H9 (cell line): ENCODE measurements at regions not wholly inside any gene's neighbourhood (a gene's known extent, or its start where the extent isn't known, plus 50 kb on each side); places are given as distances from the start of the nearest gene placed in this dataset.
A peak's percentile ranks its signal among the peaks of the same experiment; 100 is the strongest.

Experiments used
- DNase-seq: peaks from one replicate; pipeline ENCODE4 v3.0.0-alpha.2; 2017
- H2AFZ ChIP-seq: one replicate; pipeline ENCODE4 v1.6.1; 2013; ENCODE audit warnings: mild to moderate bottlenecking, low read length, control low read depth, moderate library complexity
- H2AK5ac ChIP-seq: 2 replicates; pipeline ENCODE4 v1.6.1; 2013; ENCODE audit warnings: low read length, control low read depth, mixed read lengths; ENCODE audit not compliant: insufficient read length
- H2BK120ac ChIP-seq: one replicate; pipeline ENCODE4 v1.6.1; 2013; ENCODE audit warnings: low read depth, mild to moderate bottlenecking, low read length, control low read depth, inconsistent platforms; ENCODE audit not compliant: poor library complexity, severe bottlenecking
- H2BK12ac ChIP-seq: 2 replicates; pipeline ENCODE4 v1.6.1; 2013; ENCODE audit warnings: low read length, control low read depth, mixed read lengths, low read depth; ENCODE audit not compliant: insufficient read length
- H2BK15ac ChIP-seq: 2 replicates; pipeline ENCODE4 v1.6.1; 2013; ENCODE audit warnings: low read depth, low read length, control low read depth
- H2BK20ac ChIP-seq: one replicate; pipeline ENCODE4 v1.6.1; 2013; ENCODE audit warnings: low read depth, mild to moderate bottlenecking, low read length, control low read depth, inconsistent platforms; ENCODE audit not compliant: poor library complexity, severe bottlenecking
- H2BK5ac ChIP-seq: 2 replicates; pipeline ENCODE4 v1.6.1; 2013; ENCODE audit warnings: low read length, control low read depth, mixed read lengths; ENCODE audit not compliant: insufficient read length
- H3K14ac ChIP-seq: 2 replicates; pipeline ENCODE4 v1.6.1; 2013; ENCODE audit warnings: low read length, control low read depth; ENCODE audit not compliant: insufficient read depth
- H3K18ac ChIP-seq: 2 replicates; pipeline ENCODE4 v1.6.1; 2013; ENCODE audit warnings: low read depth, mild to moderate bottlenecking, mixed read lengths, low read length, control low read depth; ENCODE audit not compliant: insufficient read length
- H3K23ac ChIP-seq: 2 replicates; pipeline ENCODE4 v1.6.1; 2013; ENCODE audit warnings: low read length, control low read depth, mixed read lengths, low read depth; ENCODE audit not compliant: insufficient read length
- H3K23me2 ChIP-seq: 2 replicates; pipeline ENCODE4 v1.6.1; 2013; ENCODE audit warnings: low read depth, mild to moderate bottlenecking, mixed read lengths, low read length, control low read depth; ENCODE audit not compliant: insufficient read length, poor library complexity, severe bottlenecking
- H3K27ac ChIP-seq: 2 replicates; pipeline ENCODE4 v1.5.1; 2013; ENCODE audit warnings: low read length, control low read depth, mixed read lengths, low read depth; ENCODE audit not compliant: insufficient read length
- H3K27me3 ChIP-seq: 2 replicates; pipeline ENCODE4 v1.6.1; 2013; ENCODE audit warnings: low read length, control low read depth, inconsistent platforms; ENCODE audit not compliant: insufficient read depth
- H3K4ac ChIP-seq: 2 replicates; pipeline ENCODE4 v1.6.1; 2013; ENCODE audit warnings: low read depth, mild to moderate bottlenecking, control low read depth, inconsistent platforms, low read length, moderate library complexity
- H3K4me1 ChIP-seq: 2 replicates; pipeline ENCODE4 v1.6.1; 2013; ENCODE audit warnings: low read length, control low read depth, inconsistent platforms; ENCODE audit not compliant: insufficient read depth
- H3K4me2 ChIP-seq: 2 replicates; pipeline ENCODE4 v1.6.1; 2013; ENCODE audit warnings: low read length, control low read depth, mixed read lengths; ENCODE audit not compliant: insufficient read length, insufficient read depth
- H3K56ac ChIP-seq: 2 replicates; pipeline ENCODE4 v1.6.1; 2013; ENCODE audit warnings: low read depth, mild to moderate bottlenecking, mixed read lengths, low read length, control low read depth; ENCODE audit not compliant: insufficient read length
- H3K79me1 ChIP-seq: 2 replicates; pipeline ENCODE4 v1.6.1; 2013; ENCODE audit warnings: low read depth, mild to moderate bottlenecking, moderate library complexity, low read length, control low read depth, inconsistent platforms; ENCODE audit not compliant: insufficient read depth, poor library complexity, severe bottlenecking
- H3K79me2 ChIP-seq: 2 replicates; pipeline ENCODE4 v1.6.1; 2013; ENCODE audit warnings: low read length, control low read depth, inconsistent platforms; ENCODE audit not compliant: insufficient read depth
- H3K9ac ChIP-seq: 2 replicates; pipeline ENCODE4 v1.6.1; 2013; ENCODE audit warnings: low read length, control low read depth, mixed read lengths; ENCODE audit not compliant: insufficient read length; ENCODE audit errors: extremely low read depth
- H3K9me3 ChIP-seq: one replicate; pipeline ENCODE4 v1.6.1; 2013; ENCODE audit warnings: low read depth, low read length, inconsistent platforms; ENCODE audit not compliant: control insufficient read depth
- H3T11ph ChIP-seq: one replicate; pipeline ENCODE4 v1.6.1; 2013; ENCODE audit warnings: mild to moderate bottlenecking, low read length, control low read depth, inconsistent platforms
- H4K20me1 ChIP-seq: one replicate; pipeline ENCODE4 v1.6.1; 2013; ENCODE audit not compliant: control insufficient read depth, insufficient read length, insufficient read depth
- H4K5ac ChIP-seq: 2 replicates; pipeline ENCODE4 v1.6.1; 2013; ENCODE audit warnings: low read depth, mild to moderate bottlenecking, mixed read lengths, low read length, control low read depth; ENCODE audit not compliant: insufficient read length
- H4K8ac ChIP-seq: replicated peaks from 2 replicates; pipeline ENCODE4 v1.6.1; 2013; ENCODE audit warnings: low read length, control low read depth, mixed read lengths, low read depth; ENCODE audit not compliant: insufficient read length
- H4K91ac ChIP-seq: 2 replicates; pipeline ENCODE4 v1.6.1; 2013; ENCODE audit warnings: low read depth, mild to moderate bottlenecking, moderate library complexity, mixed read lengths, low read length, control low read depth; ENCODE audit not compliant: insufficient read length
- H3K27ac Mint-ChIP-seq, 3 experiments: 2 replicates in 2 of 3; 3 replicates in 1 of 3; pipeline ENCODE4 v1.8.0; 2020 to 2021; ENCODE audit warnings: mixed read lengths in 3 of 3, mild to moderate bottlenecking in 1 of 3, moderate library complexity in 1 of 3
- H3K27me3 Mint-ChIP-seq: 2 replicates; pipeline ENCODE4 v1.8.0; 2021; ENCODE audit warnings: low read depth, mild to moderate bottlenecking, moderate library complexity, mixed read lengths
- H3K36me3 Mint-ChIP-seq, 3 experiments: 2 replicates in 2 of 3; 3 replicates in 1 of 3; pipeline ENCODE4 v1.8.0; 2020 to 2021; ENCODE audit warnings: low read depth in 3 of 3, mixed read lengths in 3 of 3; ENCODE audit not compliant: insufficient read depth in 1 of 3
- H3K4me1 Mint-ChIP-seq, 2 experiments: 2 replicates each; pipeline ENCODE4 v1.8.0; 2020; ENCODE audit warnings: mixed read lengths in 2 of 2
- H3K4me3 Mint-ChIP-seq, 2 experiments: 2 replicates in 1 of 2; 3 replicates in 1 of 2; pipeline ENCODE4 v1.8.0; 2020 to 2021; ENCODE audit warnings: mild to moderate bottlenecking in 2 of 2, mixed read lengths in 2 of 2, moderate library complexity in 1 of 2
- H3K9me3 Mint-ChIP-seq, 2 experiments: 2 replicates in 1 of 2; 3 replicates in 1 of 2; pipeline ENCODE4 v1.8.0; 2020; ENCODE audit warnings: mild to moderate bottlenecking in 2 of 2, mixed read lengths in 2 of 2, moderate library complexity in 1 of 2
- whole genome bisulfite sequencing: extraction: QIAGEN DNeasy Blood & Tissue Kit; methylation state at CpG from one replicate; pipeline ENCODE4 v1.1.7; 2013; ENCODE audit warnings: missing lambda C conversion rate, low lambda C conversion rate, mixed read lengths; ENCODE audit not compliant: insufficient read length; ENCODE audit errors: extremely low coverage; 5-methylcytosine and 5-hydroxymethylcytosine counted together
- TF ChIP-seq, protein P1 (sequence below): fragments of 200-600 bp; sonication (generic); conservative IDR thresholded peaks from 3 replicates; pipeline ENCODE4 v1.8.0; 2021; ENCODE audit warnings: antibody characterized with exemption, mild to moderate bottlenecking

DNA sequence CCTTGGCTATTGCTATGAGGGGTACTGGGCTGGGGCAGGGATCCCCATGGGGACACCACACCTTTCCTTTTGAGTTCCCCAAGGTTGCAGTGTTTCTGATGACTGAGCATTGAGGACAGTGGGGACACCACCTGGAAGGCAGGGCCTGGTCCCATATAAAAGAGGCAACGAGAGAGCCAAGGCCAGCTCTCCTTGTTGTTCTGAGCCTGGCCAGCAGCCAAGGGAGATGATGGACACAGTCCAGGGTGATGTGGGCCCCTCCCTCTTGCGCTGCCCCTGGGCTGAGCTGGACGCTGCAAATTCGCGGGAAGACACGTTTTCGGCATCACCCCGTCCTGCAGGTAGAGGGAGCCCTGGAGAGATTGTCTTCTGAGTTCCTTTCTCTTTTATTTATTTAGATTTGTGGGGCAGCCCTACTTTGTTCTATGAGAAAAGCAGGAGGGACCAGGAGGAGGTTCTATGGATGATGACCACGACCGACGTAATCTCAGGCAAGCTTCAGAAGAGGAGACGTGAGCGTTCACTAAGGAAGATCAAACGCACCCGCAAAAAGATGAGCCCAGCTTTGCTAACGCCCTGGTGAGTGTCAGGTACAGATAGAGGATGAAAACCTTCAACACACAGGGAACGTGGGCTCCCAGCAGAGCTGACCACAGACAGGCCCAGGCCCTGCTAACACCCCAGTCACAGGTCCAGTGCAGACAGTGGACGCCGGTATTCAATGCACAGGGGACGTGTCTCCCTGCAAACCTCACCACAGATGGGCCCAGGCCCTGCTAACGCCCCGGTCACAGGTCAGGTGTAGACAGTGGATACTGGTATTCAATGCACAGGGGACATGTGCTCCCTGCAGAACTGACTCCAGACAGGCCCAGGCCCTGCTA lies 97.4 kb downstream of the SHOX start:
- Histone ChIP-seq H3K9ac (no peak overlapping the region), H3K23ac (no peak overlapping the region), H2BK20ac (no peak overlapping the region), H3K56ac (no peak overlapping the region), H3K79me1 (no peaks in the 10 kb centered on the region), H3K4me2 (no peak overlapping the region), H3K79me2 (no peaks in the 10 kb centered on the region), H3K27me3 (no peaks in the 10 kb centered on the region), H2BK12ac (no peak overlapping the region), H4K20me1 (no peaks in the 10 kb centered on the region), H3K14ac (no peak overlapping the region), H2BK120ac (no peak overlapping the region), H2BK15ac (no peak overlapping the region), H4K5ac (no peak overlapping the region), H3K4ac (no peak overlapping the region), H4K8ac (no peak overlapping the region), H3K4me1 (no peaks in the 10 kb centered on the region), H2AK5ac (no peak overlapping the region), H2AFZ (no peak overlapping the region), H3K9me3 (no peaks in the 10 kb centered on the region), H3K27ac (no peak overlapping the region), H3K18ac (no peak overlapping the region), H2BK5ac (no peak overlapping the region), H3T11ph (no peak overlapping the region), H4K91ac (no peak overlapping the region), H3K23me2 (no peaks in the 10 kb centered on the region)
- DNase-seq: peak; percentile 77
- Mint-ChIP-seq H3K9me3 (peaks cover 25 to 29% of the 10 kb centered on the region in 2 experiments), H3K4me1 (peaks cover 7 to 8% of the 10 kb centered on the region in 2 experiments), H3K27me3 (no peaks in the 10 kb centered on the region; the same call in 1 of the 2 replicates), H3K4me3 (0 out of 5 replicates have a peak overlapping the region, but pooled peaks of 1 of the 2 experiments have one; percentile 4), H3K36me3 (peaks cover 4 to 26% (median 6%) of the 10 kb centered on the region in 3 experiments; a peak in 6 of 7 replicates), H3K27ac (no peak overlapping the region)
- WGBS: no CpG with 5 or more reads among the region's 22 CpGs
- TF ChIP-seq, protein P1, sequence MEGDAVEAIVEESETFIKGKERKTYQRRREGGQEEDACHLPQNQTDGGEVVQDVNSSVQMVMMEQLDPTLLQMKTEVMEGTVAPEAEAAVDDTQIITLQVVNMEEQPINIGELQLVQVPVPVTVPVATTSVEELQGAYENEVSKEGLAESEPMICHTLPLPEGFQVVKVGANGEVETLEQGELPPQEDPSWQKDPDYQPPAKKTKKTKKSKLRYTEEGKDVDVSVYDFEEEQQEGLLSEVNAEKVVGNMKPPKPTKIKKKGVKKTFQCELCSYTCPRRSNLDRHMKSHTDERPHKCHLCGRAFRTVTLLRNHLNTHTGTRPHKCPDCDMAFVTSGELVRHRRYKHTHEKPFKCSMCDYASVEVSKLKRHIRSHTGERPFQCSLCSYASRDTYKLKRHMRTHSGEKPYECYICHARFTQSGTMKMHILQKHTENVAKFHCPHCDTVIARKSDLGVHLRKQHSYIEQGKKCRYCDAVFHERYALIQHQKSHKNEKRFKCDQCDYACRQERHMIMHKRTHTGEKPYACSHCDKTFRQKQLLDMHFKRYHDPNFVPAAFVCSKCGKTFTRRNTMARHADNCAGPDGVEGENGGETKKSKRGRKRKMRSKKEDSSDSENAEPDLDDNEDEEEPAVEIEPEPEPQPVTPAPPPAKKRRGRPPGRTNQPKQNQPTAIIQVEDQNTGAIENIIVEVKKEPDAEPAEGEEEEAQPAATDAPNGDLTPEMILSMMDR: peak; percentile 80
